Heart left ventricle (tissue), 13 donors: ENCODE measurements at regions not wholly inside any gene's neighbourhood (a gene's known extent, or its start where the extent isn't known, plus 50 kb on each side); places are given as distances from the start of the nearest gene placed in this dataset.

Experiments used
- POLR2A ChIP-seq, 2 donors: fragments of 450-650 bp; IDR thresholded peaks; one replicate each; pipeline ENCODE4 v1.6.1; 2017; ENCODE audit warnings: antibody characterized with exemption in 2 of 2, mild to moderate bottlenecking in 2 of 2, moderate library complexity in 2 of 2
- TF ChIP-seq, protein P1 (sequence below), 12 donors: fragments of 200-600 bp; sonication (generic) in 4 of 12; IDR thresholded peaks; one replicate each; pipeline versions ENCODE4 v1.5.0 to v1.8.0; 2018 to 2022; ENCODE audit warnings: antibody characterized with exemption in 12 of 12, mild to moderate bottlenecking in 5 of 12
- donor health status: ischemic (EF 13 %, LVEDD 7.1; RV severe dilation, severe dysfunction).
- donor health status: DM: no; HTN: yes; CAD: no.
- donor health status: DM: no; HTN: no; CAD: no.
- donor health status: ischemic (EF 25% LVEDD 6.9; RV normal size, moderate dysfunction).
- donor health status: ischemic (EF 25% LVEDD 5.7; RV mildly dilated, moderate dysfunction).
- donor health status: ischemic (EF 35%, LVEDD 5.7; RV mildly dilated, moderate dysfunction).
- donor health status: nonischemic (EF 11% LVEDD 7.7; RV severe dilation, severe dysfunction).
- donor health status: DM: yes; HTN: yes; CAD: no.
- donor health status: PGD.
- donor health status: ischemic (EF 29% LVEDD 5.4; RV normal size, mild dysfunction).
- donor health status: nonischemic (EF 23%, LVEDD 6.1; RV moderate dilation, normal function).

DNA sequence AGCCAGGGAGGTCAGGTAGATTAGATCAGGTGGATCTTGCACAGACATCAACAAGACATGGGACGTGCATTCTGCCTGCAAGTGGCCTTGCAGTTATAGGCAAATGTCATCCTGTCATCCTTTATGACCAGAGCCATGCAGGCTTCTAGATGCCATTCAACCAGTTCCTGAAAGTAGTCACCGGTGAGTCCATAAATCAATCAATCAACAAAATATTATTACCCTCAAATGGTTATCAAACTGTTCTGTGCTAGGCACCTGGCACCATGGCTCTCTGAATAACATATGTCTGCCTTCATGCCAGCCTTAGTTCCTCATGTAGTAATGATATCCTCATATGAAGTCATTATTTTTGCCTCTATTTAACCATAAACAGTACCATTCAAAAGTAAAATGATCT, 146.9 kb downstream of the TOMM20 start:
- TF ChIP-seq, protein P1, sequence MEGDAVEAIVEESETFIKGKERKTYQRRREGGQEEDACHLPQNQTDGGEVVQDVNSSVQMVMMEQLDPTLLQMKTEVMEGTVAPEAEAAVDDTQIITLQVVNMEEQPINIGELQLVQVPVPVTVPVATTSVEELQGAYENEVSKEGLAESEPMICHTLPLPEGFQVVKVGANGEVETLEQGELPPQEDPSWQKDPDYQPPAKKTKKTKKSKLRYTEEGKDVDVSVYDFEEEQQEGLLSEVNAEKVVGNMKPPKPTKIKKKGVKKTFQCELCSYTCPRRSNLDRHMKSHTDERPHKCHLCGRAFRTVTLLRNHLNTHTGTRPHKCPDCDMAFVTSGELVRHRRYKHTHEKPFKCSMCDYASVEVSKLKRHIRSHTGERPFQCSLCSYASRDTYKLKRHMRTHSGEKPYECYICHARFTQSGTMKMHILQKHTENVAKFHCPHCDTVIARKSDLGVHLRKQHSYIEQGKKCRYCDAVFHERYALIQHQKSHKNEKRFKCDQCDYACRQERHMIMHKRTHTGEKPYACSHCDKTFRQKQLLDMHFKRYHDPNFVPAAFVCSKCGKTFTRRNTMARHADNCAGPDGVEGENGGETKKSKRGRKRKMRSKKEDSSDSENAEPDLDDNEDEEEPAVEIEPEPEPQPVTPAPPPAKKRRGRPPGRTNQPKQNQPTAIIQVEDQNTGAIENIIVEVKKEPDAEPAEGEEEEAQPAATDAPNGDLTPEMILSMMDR (IDR thresholded peaks at IDR 0.05) = no peak
- TF ChIP-seq POLR2A (IDR thresholded peaks at IDR 0.05) = no peak
